Ovary (tissue), 3 donors: ENCODE measurements at regions not wholly inside any gene's neighbourhood (a gene's known extent, or its start where the extent isn't known, plus 50 kb on each side); places are given as distances from the start of the nearest gene placed in this dataset.

ENCODE experiments used
- CTCF ChIP-seq, 3 donors: fragments of 450-650 bp in 2 of 3; fragments of 200-600 bp in 1 of 3; IDR thresholded peaks; one replicate each; pipeline versions ENCODE4 v1.5.1 to v1.8.0; 2016 to 2022; ENCODE audit warnings: antibody characterized with exemption in 3 of 3, mild to moderate bottlenecking in 1 of 3
- EP300 ChIP-seq: sonication (generic); formaldehyde crosslinking; IDR thresholded peaks from one replicate; pipeline ENCODE4 v1.6.1; 2017; ENCODE audit warnings: antibody characterized with exemption
- POLR2A ChIP-seq: fragments of 450-650 bp; IDR thresholded peaks from one replicate; pipeline ENCODE4 v1.6.1; 2017; ENCODE audit warnings: antibody characterized with exemption, mild to moderate bottlenecking, moderate library complexity
- donor health status: DM: no; HTN: no; CAD: no.

- TF ChIP-seq POLR2A = no peak
- no peak for TF ChIP-seq CTCF (IDR thresholded peaks at IDR 0.05)
- no peak for TF ChIP-seq EP300
Observed at GRCh38 chr3:73894474-73895213, 269.9 kb upstream of the PDZRN3 start.
